GM23338 (cell line): ENCODE measurements at regions not wholly inside any gene's neighbourhood (a gene's known extent, or its start where the extent isn't known, plus 50 kb on each side); places are given as distances from the start of the nearest gene placed in this dataset.

Experiments
- ATAC-seq: fragments of 200-7000 bp; cut with Tn5 transposase; 3 replicates; pipeline ENCODE4 v1.9.1; 2020
- DNase-seq: peaks from one replicate; pipeline ENCODE4 v3.0.0-alpha.2; 2015; ENCODE audit warnings: low spot score
- H2AFZ ChIP-seq: fragments of 200-600 bp; sonication (generic); 2 replicates; pipeline ENCODE4 v1.8.0; 2016; ENCODE audit warnings: antibody characterized with exemption, mild to moderate bottlenecking, moderate library complexity
- H3F3A ChIP-seq: fragments of 200-600 bp; sonication (generic); replicated peaks from 2 replicates; pipeline ENCODE4 v1.8.0; 2017; ENCODE audit warnings: antibody characterized with exemption, mixed run types, low read depth
- H3K27ac ChIP-seq: fragments of 200-600 bp; sonication (generic); 2 replicates; pipeline ENCODE4 v1.6.1; 2016; ENCODE audit warnings: low read depth
- H3K27me3 ChIP-seq: fragments of 200-600 bp; sonication (generic); 2 replicates; pipeline ENCODE4 v1.8.0; 2016; ENCODE audit warnings: mild to moderate bottlenecking, mixed run types, moderate library complexity; ENCODE audit not compliant: insufficient read depth
- H3K36me3 ChIP-seq: fragments of 200-600 bp; sonication (generic); 2 replicates; pipeline ENCODE4 v1.8.0; 2016; ENCODE audit warnings: mild to moderate bottlenecking; ENCODE audit not compliant: insufficient read depth
- H3K4me1 ChIP-seq: fragments of 200-600 bp; sonication (generic); 2 replicates; pipeline ENCODE4 v1.8.0; 2016; ENCODE audit warnings: mild to moderate bottlenecking, moderate library complexity; ENCODE audit not compliant: insufficient read depth
- H3K4me2 ChIP-seq: fragments of 200-600 bp; sonication (generic); 2 replicates; pipeline ENCODE4 v1.7.1; 2017; ENCODE audit warnings: mixed run types
- H3K4me3 ChIP-seq: fragments of 200-600 bp; sonication (generic); 2 replicates; pipeline ENCODE4 v1.6.1; 2016; ENCODE audit warnings: mixed run types
- H3K79me2 ChIP-seq: fragments of 200-600 bp; sonication (generic); replicated peaks from 2 replicates; pipeline ENCODE4 v1.8.0; 2017; ENCODE audit warnings: mild to moderate bottlenecking; ENCODE audit not compliant: insufficient read depth
- H3K9me2 ChIP-seq: fragments of 200-600 bp; sonication (generic); 2 replicates; pipeline ENCODE4 v1.8.0; 2017; ENCODE audit not compliant: insufficient read depth
- H4K20me1 ChIP-seq: fragments of 200-600 bp; sonication (generic); replicated peaks from 2 replicates; pipeline ENCODE4 v1.8.0; 2017; ENCODE audit warnings: mild to moderate bottlenecking; ENCODE audit not compliant: insufficient read depth
- H3K27ac Mint-ChIP-seq: 2 replicates; pipeline ENCODE4 v1.8.0; 2020; ENCODE audit warnings: inconsistent platforms, mild to moderate bottlenecking, moderate library complexity, mixed read lengths
- H3K27me3 Mint-ChIP-seq: 3 replicates; pipeline ENCODE4 v1.8.0; 2022; ENCODE audit warnings: low read depth, mild to moderate bottlenecking, moderate library complexity, mixed read lengths, inconsistent platforms; ENCODE audit not compliant: insufficient read depth, poor library complexity
- H3K36me3 Mint-ChIP-seq: 3 replicates; pipeline ENCODE4 v1.8.0; 2021; ENCODE audit warnings: low read depth, mild to moderate bottlenecking, inconsistent platforms, moderate library complexity, mixed read lengths
- H3K4me1 Mint-ChIP-seq: 3 replicates; pipeline ENCODE4 v1.8.0; 2020; ENCODE audit warnings: mild to moderate bottlenecking, inconsistent platforms, mixed read lengths
- H3K4me3 Mint-ChIP-seq: 3 replicates; pipeline ENCODE4 v1.8.0; 2021; ENCODE audit warnings: moderate library complexity, mild to moderate bottlenecking, inconsistent platforms, mixed read lengths
- H3K9me3 Mint-ChIP-seq: 3 replicates; pipeline ENCODE4 v1.8.0; 2020; ENCODE audit warnings: moderate library complexity, mild to moderate bottlenecking, inconsistent platforms, mixed read lengths
- CREB1 ChIP-seq: fragments of 250-450 bp; sonication (Bioruptor Pico); IDR thresholded peaks from 2 replicates; pipeline ENCODE4 v1.5.0; 2020; ENCODE audit warnings: low read depth, mild to moderate bottlenecking, moderate library complexity
- EZH2 ChIP-seq: fragments of 200-600 bp; sonication (generic); IDR thresholded peaks from one replicate; pipeline ENCODE4 v1.8.0; 2017; ENCODE audit warnings: antibody characterized with exemption, mild to moderate bottlenecking, low read depth; ENCODE audit not compliant: unreplicated experiment
- EZH2phosphoT487 ChIP-seq: fragments of 200-600 bp; sonication (generic); IDR thresholded peaks from one replicate; pipeline ENCODE4 v1.8.1; 2018; ENCODE audit warnings: antibody characterized with exemption; ENCODE audit not compliant: unreplicated experiment
- JUNB ChIP-seq: IDR thresholded peaks from one replicate; pipeline ENCODE4 v1.6.1; 2016; ENCODE audit warnings: antibody characterized with exemption; ENCODE audit not compliant: unreplicated experiment
- NANOG ChIP-seq: IDR thresholded peaks from 2 replicates; pipeline ENCODE4 v1.6.1; 2016; ENCODE audit warnings: antibody characterized with exemption, borderline replicate concordance
- POLR2AphosphoS5 ChIP-seq: IDR thresholded peaks from 2 replicates; pipeline ENCODE4 v1.6.1; 2016; ENCODE audit warnings: antibody characterized with exemption, low read depth
- STAT1 ChIP-seq: IDR thresholded peaks from one replicate; pipeline ENCODE4 v1.6.1; 2016; ENCODE audit warnings: antibody characterized with exemption; ENCODE audit not compliant: unreplicated experiment
- ZNF114 ChIP-seq: fragments of 250-450 bp; sonication (Bioruptor Pico); IDR thresholded peaks from 2 replicates; pipeline ENCODE4 v1.5.0; 2020; ENCODE audit warnings: mild to moderate bottlenecking, moderate library complexity
- ZNF331 ChIP-seq: fragments of 250-450 bp; sonication (Bioruptor Pico); IDR thresholded peaks from 2 replicates; pipeline ENCODE4 v1.5.0; 2020; ENCODE audit warnings: low read depth, mild to moderate bottlenecking, moderate library complexity
- TF ChIP-seq, protein P1 (sequence below): IDR thresholded peaks from one replicate; pipeline ENCODE4 v1.6.1; 2018; ENCODE audit warnings: antibody characterized with exemption; ENCODE audit not compliant: unreplicated experiment
- TF ChIP-seq, protein P2 (sequence below): IDR thresholded peaks from 2 replicates; pipeline ENCODE4 v1.6.1; 2016; ENCODE audit warnings: antibody characterized with exemption
- TF ChIP-seq, protein P3 (sequence below): fragments of 250-450 bp; sonication (Bioruptor Pico); IDR thresholded peaks from 2 replicates; pipeline ENCODE4 v1.5.0; 2020; ENCODE audit warnings: mild to moderate bottlenecking, moderate library complexity
- TF ChIP-seq, protein P4 (sequence below), 2 experiments: fragments of 200-600 bp in 1 of 2; sonication (generic) in 1 of 2; conservative IDR thresholded peaks; 2 replicates each; pipeline versions ENCODE4 v1.5.1 to v1.6.1; 2016 to 2017; ENCODE audit warnings: antibody characterized with exemption in 2 of 2, low read depth in 2 of 2, mild to moderate bottlenecking in 2 of 2, moderate library complexity in 1 of 2

DNA sequence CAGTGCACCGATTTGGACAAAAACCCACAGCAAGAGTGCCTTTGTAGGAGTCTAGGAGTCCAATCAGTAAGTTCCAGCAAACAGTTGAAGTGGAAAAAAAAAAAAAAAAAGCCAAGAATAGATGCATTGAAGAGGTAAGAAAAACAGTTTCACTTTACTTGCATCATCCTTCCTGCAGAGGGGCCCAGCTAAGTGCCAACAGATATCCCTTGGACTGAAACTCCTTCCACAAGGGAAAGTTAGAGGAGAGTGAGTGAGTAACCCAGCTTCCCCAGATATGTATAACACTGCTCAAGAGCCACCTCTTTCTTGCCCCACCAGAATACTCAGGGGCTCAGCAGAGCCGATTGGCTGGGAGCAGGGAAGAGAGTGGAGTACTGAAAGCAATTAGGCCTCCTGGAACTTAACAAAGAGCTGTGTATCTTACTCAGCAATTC, 617.7 kb upstream of the SMIM31 start:
- H3K27ac Mint-ChIP-seq: 0 out of 2 replicates have a peak overlapping the region, but pooled peaks have one; percentile 21
- Histone ChIP-seq H3K4me3 (no peak overlapping the region), H3K9me2 (peaks cover 4% of the 10 kb centered on the region; the same call in 1 of the 2 replicates), H3F3A (no peaks in the 10 kb centered on the region), H3K4me2 (no peak overlapping the region), H3K27ac (no peak overlapping the region), H3K79me2 (no peaks in the 10 kb centered on the region), H2AFZ (peak overlapping the region; percentile 23; the same call in 1 of the 2 replicates), H3K4me1 (peaks cover 12% of the 10 kb centered on the region; the same call in 1 of the 2 replicates), H3K36me3 (no peaks in the 10 kb centered on the region), H4K20me1 (no peaks in the 10 kb centered on the region), H3K27me3 (no peaks in the 10 kb centered on the region)
- H3K4me3 Mint-ChIP-seq: no peak overlapping the region
- H3K9me3 Mint-ChIP-seq: peaks cover 9% of the 10 kb centered on the region
- ATAC-seq (peak; percentile 45), DNase-seq (no peak)
- no peaks in the 10 kb centered on the region for H3K27me3 Mint-ChIP-seq
- peaks cover 11% of the 10 kb centered on the region for H3K36me3 Mint-ChIP-seq
- TF ChIP-seq EZH2 (no peak), POLR2AphosphoS5 (no peak), ZNF114 (no peak), STAT1 (no peak), EZH2phosphoT487 (no peak), NANOG (no peak), ZNF331 (CRISPR knock-in tag) (no peak), JUNB (no peak), CREB1 (no peak)
- TF ChIP-seq, protein P1, sequence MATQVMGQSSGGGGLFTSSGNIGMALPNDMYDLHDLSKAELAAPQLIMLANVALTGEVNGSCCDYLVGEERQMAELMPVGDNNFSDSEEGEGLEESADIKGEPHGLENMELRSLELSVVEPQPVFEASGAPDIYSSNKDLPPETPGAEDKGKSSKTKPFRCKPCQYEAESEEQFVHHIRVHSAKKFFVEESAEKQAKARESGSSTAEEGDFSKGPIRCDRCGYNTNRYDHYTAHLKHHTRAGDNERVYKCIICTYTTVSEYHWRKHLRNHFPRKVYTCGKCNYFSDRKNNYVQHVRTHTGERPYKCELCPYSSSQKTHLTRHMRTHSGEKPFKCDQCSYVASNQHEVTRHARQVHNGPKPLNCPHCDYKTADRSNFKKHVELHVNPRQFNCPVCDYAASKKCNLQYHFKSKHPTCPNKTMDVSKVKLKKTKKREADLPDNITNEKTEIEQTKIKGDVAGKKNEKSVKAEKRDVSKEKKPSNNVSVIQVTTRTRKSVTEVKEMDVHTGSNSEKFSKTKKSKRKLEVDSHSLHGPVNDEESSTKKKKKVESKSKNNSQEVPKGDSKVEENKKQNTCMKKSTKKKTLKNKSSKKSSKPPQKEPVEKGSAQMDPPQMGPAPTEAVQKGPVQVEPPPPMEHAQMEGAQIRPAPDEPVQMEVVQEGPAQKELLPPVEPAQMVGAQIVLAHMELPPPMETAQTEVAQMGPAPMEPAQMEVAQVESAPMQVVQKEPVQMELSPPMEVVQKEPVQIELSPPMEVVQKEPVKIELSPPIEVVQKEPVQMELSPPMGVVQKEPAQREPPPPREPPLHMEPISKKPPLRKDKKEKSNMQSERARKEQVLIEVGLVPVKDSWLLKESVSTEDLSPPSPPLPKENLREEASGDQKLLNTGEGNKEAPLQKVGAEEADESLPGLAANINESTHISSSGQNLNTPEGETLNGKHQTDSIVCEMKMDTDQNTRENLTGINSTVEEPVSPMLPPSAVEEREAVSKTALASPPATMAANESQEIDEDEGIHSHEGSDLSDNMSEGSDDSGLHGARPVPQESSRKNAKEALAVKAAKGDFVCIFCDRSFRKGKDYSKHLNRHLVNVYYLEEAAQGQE: no peak
- TF ChIP-seq, protein P2, sequence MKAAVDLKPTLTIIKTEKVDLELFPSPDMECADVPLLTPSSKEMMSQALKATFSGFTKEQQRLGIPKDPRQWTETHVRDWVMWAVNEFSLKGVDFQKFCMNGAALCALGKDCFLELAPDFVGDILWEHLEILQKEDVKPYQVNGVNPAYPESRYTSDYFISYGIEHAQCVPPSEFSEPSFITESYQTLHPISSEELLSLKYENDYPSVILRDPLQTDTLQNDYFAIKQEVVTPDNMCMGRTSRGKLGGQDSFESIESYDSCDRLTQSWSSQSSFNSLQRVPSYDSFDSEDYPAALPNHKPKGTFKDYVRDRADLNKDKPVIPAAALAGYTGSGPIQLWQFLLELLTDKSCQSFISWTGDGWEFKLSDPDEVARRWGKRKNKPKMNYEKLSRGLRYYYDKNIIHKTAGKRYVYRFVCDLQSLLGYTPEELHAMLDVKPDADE: no peak
- TF ChIP-seq, protein P3, sequence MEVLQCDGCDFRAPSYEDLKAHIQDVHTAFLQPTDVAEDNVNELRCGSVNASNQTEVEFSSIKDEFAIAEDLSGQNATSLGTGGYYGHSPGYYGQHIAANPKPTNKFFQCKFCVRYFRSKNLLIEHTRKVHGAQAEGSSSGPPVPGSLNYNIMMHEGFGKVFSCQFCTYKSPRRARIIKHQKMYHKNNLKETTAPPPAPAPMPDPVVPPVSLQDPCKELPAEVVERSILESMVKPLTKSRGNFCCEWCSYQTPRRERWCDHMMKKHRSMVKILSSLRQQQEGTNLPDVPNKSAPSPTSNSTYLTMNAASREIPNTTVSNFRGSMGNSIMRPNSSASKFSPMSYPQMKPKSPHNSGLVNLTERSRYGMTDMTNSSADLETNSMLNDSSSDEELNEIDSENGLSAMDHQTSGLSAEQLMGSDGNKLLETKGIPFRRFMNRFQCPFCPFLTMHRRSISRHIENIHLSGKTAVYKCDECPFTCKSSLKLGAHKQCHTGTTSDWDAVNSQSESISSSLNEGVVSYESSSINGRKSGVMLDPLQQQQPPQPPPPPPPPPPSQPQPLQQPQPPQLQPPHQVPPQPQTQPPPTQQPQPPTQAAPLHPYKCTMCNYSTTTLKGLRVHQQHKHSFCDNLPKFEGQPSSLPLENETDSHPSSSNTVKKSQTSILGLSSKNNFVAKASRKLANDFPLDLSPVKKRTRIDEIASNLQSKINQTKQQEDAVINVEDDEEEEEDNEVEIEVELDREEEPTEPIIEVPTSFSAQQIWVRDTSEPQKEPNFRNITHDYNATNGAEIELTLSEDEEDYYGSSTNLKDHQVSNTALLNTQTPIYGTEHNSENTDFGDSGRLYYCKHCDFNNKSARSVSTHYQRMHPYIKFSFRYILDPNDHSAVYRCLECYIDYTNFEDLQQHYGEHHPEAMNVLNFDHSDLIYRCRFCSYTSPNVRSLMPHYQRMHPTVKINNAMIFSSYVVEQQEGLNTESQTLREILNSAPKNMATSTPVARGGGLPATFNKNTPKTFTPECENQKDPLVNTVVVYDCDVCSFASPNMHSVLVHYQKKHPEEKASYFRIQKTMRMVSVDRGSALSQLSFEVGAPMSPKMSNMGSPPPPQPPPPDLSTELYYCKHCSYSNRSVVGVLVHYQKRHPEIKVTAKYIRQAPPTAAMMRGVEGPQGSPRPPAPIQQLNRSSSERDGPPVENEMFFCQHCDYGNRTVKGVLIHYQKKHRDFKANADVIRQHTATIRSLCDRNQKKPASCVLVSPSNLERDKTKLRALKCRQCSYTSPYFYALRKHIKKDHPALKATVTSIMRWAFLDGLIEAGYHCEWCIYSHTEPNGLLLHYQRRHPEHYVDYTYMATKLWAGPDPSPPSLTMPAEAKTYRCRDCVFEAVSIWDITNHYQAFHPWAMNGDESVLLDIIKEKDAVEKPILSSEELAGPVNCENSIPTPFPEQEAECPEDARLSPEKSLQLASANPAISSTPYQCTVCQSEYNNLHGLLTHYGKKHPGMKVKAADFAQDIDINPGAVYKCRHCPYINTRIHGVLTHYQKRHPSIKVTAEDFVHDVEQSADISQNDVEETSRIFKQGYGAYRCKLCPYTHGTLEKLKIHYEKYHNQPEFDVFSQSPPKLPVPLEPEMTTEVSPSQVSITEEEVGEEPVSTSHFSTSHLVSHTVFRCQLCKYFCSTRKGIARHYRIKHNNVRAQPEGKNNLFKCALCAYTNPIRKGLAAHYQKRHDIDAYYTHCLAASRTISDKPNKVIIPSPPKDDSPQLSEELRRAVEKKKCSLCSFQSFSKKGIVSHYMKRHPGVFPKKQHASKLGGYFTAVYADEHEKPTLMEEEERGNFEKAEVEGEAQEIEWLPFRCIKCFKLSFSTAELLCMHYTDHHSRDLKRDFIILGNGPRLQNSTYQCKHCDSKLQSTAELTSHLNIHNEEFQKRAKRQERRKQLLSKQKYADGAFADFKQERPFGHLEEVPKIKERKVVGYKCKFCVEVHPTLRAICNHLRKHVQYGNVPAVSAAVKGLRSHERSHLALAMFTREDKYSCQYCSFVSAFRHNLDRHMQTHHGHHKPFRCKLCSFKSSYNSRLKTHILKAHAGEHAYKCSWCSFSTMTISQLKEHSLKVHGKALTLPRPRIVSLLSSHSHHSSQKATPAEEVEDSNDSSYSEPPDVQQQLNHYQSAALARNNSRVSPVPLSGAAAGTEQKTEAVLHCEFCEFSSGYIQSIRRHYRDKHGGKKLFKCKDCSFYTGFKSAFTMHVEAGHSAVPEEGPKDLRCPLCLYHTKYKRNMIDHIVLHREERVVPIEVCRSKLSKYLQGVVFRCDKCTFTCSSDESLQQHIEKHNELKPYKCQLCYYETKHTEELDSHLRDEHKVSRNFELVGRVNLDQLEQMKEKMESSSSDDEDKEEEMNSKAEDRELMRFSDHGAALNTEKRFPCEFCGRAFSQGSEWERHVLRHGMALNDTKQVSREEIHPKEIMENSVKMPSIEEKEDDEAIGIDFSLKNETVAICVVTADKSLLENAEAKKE (CRISPR knock-in tag): no peak
- TF ChIP-seq, protein P4, sequence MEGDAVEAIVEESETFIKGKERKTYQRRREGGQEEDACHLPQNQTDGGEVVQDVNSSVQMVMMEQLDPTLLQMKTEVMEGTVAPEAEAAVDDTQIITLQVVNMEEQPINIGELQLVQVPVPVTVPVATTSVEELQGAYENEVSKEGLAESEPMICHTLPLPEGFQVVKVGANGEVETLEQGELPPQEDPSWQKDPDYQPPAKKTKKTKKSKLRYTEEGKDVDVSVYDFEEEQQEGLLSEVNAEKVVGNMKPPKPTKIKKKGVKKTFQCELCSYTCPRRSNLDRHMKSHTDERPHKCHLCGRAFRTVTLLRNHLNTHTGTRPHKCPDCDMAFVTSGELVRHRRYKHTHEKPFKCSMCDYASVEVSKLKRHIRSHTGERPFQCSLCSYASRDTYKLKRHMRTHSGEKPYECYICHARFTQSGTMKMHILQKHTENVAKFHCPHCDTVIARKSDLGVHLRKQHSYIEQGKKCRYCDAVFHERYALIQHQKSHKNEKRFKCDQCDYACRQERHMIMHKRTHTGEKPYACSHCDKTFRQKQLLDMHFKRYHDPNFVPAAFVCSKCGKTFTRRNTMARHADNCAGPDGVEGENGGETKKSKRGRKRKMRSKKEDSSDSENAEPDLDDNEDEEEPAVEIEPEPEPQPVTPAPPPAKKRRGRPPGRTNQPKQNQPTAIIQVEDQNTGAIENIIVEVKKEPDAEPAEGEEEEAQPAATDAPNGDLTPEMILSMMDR (conservative IDR thresholded peaks at IDR 0.05; ENCODE audit: low read depth in 2 of 2): no peak
- peaks cover 18% of the 10 kb centered on the region; the same call in 2 of the 3 replicates for H3K4me1 Mint-ChIP-seq
